Psoas muscle (tissue), 7 donors: ENCODE measurements at regions not wholly inside any gene's neighbourhood (a gene's known extent, or its start where the extent isn't known, plus 50 kb on each side); places are given as distances from the start of the nearest gene placed in this dataset.

ENCODE experiments used
- ATAC-seq, 4 donors: fragments of 200-7000 bp; cut with Tn5 transposase; one replicate each; pipeline ENCODE4 v1.9.1; 2020; ENCODE audit warnings: moderate library complexity in 3 of 4, mild to moderate bottlenecking in 2 of 4
- DNase-seq, 2 donors: peaks; one replicate each; pipeline ENCODE4 v3.0.0-alpha.2; 2020
- H3K27ac ChIP-seq: fragments of 200-600 bp; one replicate; pipeline ENCODE4 v1.8.0; 2022
- H3K27me3 ChIP-seq, 3 donors: fragments of 200-600 bp in 1 of 3; one replicate each; pipeline versions ENCODE4 v1.6.1 to v1.8.0; 2013 to 2022; ENCODE audit warnings: low read length in 2 of 3, mild to moderate bottlenecking in 2 of 3, moderate library complexity in 1 of 3; ENCODE audit not compliant: insufficient read depth in 3 of 3
- H3K36me3 ChIP-seq, 2 donors: fragments of 200-600 bp in 1 of 2; one replicate each; pipeline versions ENCODE4 v1.6.1 to v1.8.0; 2013 to 2022; ENCODE audit warnings: low read depth in 1 of 2, mild to moderate bottlenecking in 1 of 2, moderate library complexity in 1 of 2; ENCODE audit not compliant: insufficient read depth in 1 of 2
- H3K4me1 ChIP-seq: fragments of 200-600 bp; one replicate; pipeline ENCODE4 v1.8.0; 2022
- H3K4me3 ChIP-seq: fragments of 200-600 bp; one replicate; pipeline ENCODE4 v1.8.0; 2022; ENCODE audit warnings: mild to moderate bottlenecking
- H3K9me3 ChIP-seq: fragments of 200-600 bp; one replicate; pipeline ENCODE4 v1.8.0; 2022
- WGBS, 3 donors: extraction: QIAGEN DNeasy Blood & Tissue Kit; methylation state at CpG; one replicate each; pipeline versions ENCODE4 v1.1.6 to v1.1.7; 2013; 5-methylcytosine and 5-hydroxymethylcytosine counted together
- intact Hi-C, 2 donors: fragments of 100-400 bp; cut with DNase I; formaldehyde crosslinking; loops; one replicate each; pipeline versions ENCODE4 v1.11.0 to v1.14.2; 2022
- TF ChIP-seq, protein P1 (sequence below): fragments of 200-600 bp; IDR thresholded peaks from one replicate; pipeline ENCODE4 v1.8.0; 2022; ENCODE audit warnings: antibody characterized with exemption
- donor health status: healthy with polysubstance abuse.
- donor health status: DM: no; HTN: no; CAD: no; lungs with moderate emphysema.
- donor health status: Bipolar disorder and iron deficiency.
- donor health status: healthy.
- donor health status: DM: yes; HTN: yes; CAD: no.
- donor health status: DM: no; HTN: no; CAD: no.
- donor health status: DM: yes; HTN: yes; CAD: no.

DNA sequence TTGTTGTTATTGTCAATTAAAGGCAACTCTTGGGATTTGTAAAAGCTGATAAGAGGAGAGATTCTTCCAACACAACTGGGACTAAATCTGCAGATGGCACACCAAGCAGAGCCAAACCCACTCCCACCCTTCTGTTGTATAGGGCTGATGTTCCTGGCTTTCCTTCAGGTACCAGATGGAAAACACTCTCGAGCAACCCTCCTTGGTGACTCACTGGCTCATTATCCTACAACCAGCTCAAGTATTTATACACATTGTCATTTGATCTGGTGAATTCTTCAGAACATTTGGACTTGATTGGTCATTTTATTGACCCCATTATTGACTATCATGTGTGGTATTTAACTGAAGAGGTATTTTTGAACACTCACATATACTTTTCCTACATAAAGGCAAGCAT, 190.3 kb upstream of the PCSK2 start:
- H3K27me3 ChIP-seq: no peaks in the 10 kb centered on the region
- ATAC-seq: no peak
- no peaks in the 10 kb centered on the region for H3K9me3 ChIP-seq
- no peak overlapping the region for H3K27ac ChIP-seq
- no peaks in the 10 kb centered on the region for H3K36me3 ChIP-seq
- WGBS, 3 donors: 36 to 41% (median 38%) methylated on average over 1 of the region's 1 CpG
- no peaks in the 10 kb centered on the region for H3K4me1 ChIP-seq
- no peak for DNase-seq
- TF ChIP-seq, protein P1, sequence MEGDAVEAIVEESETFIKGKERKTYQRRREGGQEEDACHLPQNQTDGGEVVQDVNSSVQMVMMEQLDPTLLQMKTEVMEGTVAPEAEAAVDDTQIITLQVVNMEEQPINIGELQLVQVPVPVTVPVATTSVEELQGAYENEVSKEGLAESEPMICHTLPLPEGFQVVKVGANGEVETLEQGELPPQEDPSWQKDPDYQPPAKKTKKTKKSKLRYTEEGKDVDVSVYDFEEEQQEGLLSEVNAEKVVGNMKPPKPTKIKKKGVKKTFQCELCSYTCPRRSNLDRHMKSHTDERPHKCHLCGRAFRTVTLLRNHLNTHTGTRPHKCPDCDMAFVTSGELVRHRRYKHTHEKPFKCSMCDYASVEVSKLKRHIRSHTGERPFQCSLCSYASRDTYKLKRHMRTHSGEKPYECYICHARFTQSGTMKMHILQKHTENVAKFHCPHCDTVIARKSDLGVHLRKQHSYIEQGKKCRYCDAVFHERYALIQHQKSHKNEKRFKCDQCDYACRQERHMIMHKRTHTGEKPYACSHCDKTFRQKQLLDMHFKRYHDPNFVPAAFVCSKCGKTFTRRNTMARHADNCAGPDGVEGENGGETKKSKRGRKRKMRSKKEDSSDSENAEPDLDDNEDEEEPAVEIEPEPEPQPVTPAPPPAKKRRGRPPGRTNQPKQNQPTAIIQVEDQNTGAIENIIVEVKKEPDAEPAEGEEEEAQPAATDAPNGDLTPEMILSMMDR: no peak
- no peak overlapping the region for H3K4me3 ChIP-seq
- intact Hi-C loops: no loop called here

DNA sequence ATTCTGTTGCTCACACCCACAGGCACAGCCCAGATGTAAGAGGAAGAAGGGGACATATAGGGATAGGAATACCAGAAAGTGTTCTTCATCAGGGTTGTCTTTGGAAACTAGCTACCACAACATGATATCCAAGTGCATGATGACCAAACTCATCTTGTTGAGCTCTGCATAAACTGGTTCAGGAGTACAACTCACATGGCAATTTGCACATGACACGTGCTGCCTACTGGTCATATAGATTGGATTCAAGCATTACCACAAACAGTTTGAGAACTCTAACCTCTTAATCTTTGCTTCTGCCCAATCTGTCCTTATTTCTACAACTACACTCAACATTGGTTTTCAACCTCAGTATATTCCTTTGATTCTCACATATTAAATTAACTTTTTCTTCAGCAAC, 184.7 kb upstream of the PCSK2 start:
- TF ChIP-seq, protein P1: no peak
- DNase-seq (no peak), ATAC-seq (no peak)
- Histone ChIP-seq H3K4me3 (no peak overlapping the region), H3K27ac (no peak overlapping the region), H3K9me3 (no peaks in the 10 kb centered on the region), H3K27me3 (no peaks in the 10 kb centered on the region), H3K4me1 (no peaks in the 10 kb centered on the region), H3K36me3 (no peaks in the 10 kb centered on the region)
- 70 to 79% (median 72%) methylated on average over 1 of the region's 1 CpG for WGBS, 3 donors
- intact Hi-C loops: no loop called here

DNA sequence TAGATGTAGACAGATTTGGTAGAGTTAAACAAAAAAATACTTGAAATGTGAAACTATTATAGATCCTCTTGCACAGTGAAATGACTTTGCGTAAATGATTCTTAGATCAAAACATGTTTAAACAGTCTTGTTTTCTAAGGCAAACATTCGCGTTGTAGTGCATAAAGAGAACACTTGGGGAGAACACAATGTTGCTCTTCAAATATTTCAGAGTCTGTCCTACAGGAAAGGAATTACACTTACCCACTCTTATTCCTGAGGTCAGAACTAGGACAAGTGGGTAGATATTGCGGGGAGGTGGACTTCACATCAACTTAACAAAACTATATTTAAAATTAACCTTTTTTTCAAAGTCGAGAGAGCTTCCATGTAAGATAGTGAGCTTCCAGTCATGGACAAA, 183.5 kb upstream of the PCSK2 start:
- TF ChIP-seq, protein P1: no peak
- intact Hi-C loops: no loop called here
- Histone ChIP-seq H3K36me3 (no peaks in the 10 kb centered on the region), H3K27ac (no peak overlapping the region), H3K4me3 (no peak overlapping the region), H3K4me1 (no peaks in the 10 kb centered on the region), H3K9me3 (no peaks in the 10 kb centered on the region), H3K27me3 (no peaks in the 10 kb centered on the region)
- WGBS, 3 donors: 91 to 93% (median 91%) methylated on average over 5 of the region's 5 CpGs
- no peak for ATAC-seq
- DNase-seq: no peak

DNA sequence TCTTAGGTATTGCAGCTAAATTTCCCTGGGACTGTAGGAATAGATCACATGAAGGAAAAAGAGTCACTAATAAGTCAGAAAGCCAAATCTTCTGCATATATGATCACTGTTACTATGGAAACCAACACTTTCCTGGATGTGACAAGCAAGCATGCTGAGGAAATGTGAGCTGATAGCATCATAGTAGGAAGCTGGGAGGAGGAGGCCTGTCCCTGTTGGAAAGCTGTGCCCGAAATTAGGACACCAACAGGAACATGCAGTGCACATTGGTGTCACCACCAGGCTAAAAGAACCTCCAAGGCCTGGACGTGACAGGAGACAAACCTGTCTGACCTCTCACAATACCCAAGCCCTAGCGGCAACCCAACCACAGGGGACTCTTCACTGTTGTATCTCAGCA, 181.9 kb upstream of the PCSK2 start:
- DNase-seq: no peak
- no peaks in the 10 kb centered on the region for H3K27me3 ChIP-seq
- 51 to 66% (median 64%) methylated on average over 3 of the region's 3 CpGs for WGBS, 3 donors
- TF ChIP-seq, protein P1: no peak
- no peaks in the 10 kb centered on the region for H3K4me1 ChIP-seq
- no peaks in the 10 kb centered on the region for H3K36me3 ChIP-seq
- intact Hi-C loops: no loop called here
- H3K4me3 ChIP-seq: no peak overlapping the region
- H3K9me3 ChIP-seq: no peaks in the 10 kb centered on the region
- ATAC-seq: no peak
- no peak overlapping the region for H3K27ac ChIP-seq

DNA sequence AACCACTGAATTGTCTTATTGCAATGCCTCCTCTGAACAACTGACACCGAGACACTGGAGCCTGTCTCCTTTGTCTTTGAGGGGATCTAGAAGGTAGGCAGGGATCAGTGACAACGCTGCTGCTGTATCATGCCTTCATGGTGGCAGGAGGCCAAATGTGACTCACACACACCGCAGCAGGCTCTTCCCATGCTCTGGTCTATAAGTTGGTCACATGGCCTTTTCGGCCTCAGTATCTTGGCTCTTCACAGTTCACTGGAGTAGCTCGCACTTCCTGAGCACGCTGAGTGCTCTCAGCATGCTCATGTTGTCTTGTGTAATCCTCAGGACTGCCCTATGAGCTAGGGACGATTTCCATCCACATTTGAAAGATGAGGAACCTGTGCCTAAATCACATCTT, 167.4 kb upstream of the PCSK2 start:
- intact Hi-C loops: no loop called here
- no peak for DNase-seq
- TF ChIP-seq, protein P1: no peak
- Histone ChIP-seq H3K36me3 (no peaks in the 10 kb centered on the region), H3K4me1 (no peaks in the 10 kb centered on the region), H3K9me3 (peaks cover 7% of the 10 kb centered on the region), H3K27ac (no peak overlapping the region), H3K27me3 (peaks cover 0 to 2% (median 0%) of the 10 kb centered on the region in 3 donors), H3K4me3 (no peak overlapping the region)
- WGBS, 3 donors: 63 to 64% (median 63%) methylated on average over 7 of the region's 7 CpGs
- ATAC-seq: no peak
